ENCODE measurements at regions not wholly inside any gene's neighbourhood (a gene's known extent, or its start where the extent isn't known, plus 50 kb on each side); places are given as distances from the start of the nearest gene placed in this dataset.

GRCh38 chr2:198296665-198297308 lies 492.4 kb downstream of the PLCL1 start:
- no peaks in the 10 kb centered on the region for H3K4me1 ChIP-seq (ENCODE audit: low read depth)
- H3K4me3 ChIP-seq = no peak overlapping the region
- no peak overlapping the region for H3K27ac ChIP-seq
- no peaks in the 10 kb centered on the region for H3K9me3 ChIP-seq (ENCODE audit: low read depth)
- DNase-seq (ENCODE audit: low read depth in 1 of 2, low spot score in 1 of 2) = peak; percentile 75 to 86
- no peaks in the 10 kb centered on the region for H3K36me3 ChIP-seq
- no peaks in the 10 kb centered on the region for H3K27me3 ChIP-seq
- peak; percentile 55 for TF ChIP-seq CTCF (IDR thresholded peaks at IDR 0.05; ENCODE audit: low read depth, low read length)

GRCh38 chr2:198293281-198293680 lies 488.9 kb downstream of the PLCL1 start:
- no peak for TF ChIP-seq CTCF (IDR thresholded peaks at IDR 0.05; ENCODE audit: low read depth, low read length)
- Histone ChIP-seq H3K9me3 (ENCODE audit: low read depth) (no peaks in the 10 kb centered on the region), H3K4me1 (ENCODE audit: low read depth) (no peaks in the 10 kb centered on the region), H3K4me3 (no peak overlapping the region), H3K27ac (no peak overlapping the region), H3K27me3 (no peaks in the 10 kb centered on the region), H3K36me3 (no peaks in the 10 kb centered on the region)
- DNase-seq (ENCODE audit: low read depth in 1 of 2, low spot score in 1 of 2) = no peak

GRCh38 chr2:198289811-198290210 lies 485.4 kb downstream of the PLCL1 start:
- Histone ChIP-seq H3K9me3 (ENCODE audit: low read depth) (no peaks in the 10 kb centered on the region), H3K4me1 (ENCODE audit: low read depth) (no peaks in the 10 kb centered on the region), H3K36me3 (no peaks in the 10 kb centered on the region), H3K4me3 (no peak overlapping the region), H3K27ac (no peak overlapping the region), H3K27me3 (no peaks in the 10 kb centered on the region)
- TF ChIP-seq CTCF (IDR thresholded peaks at IDR 0.05; ENCODE audit: low read depth, low read length) = no peak
- no peak for DNase-seq (ENCODE audit: low read depth in 1 of 2, low spot score in 1 of 2)

GRCh38 chr2:198287706-198288105 lies 483.3 kb downstream of the PLCL1 start:
- H3K27ac ChIP-seq = no peak overlapping the region
- H3K27me3 ChIP-seq = peaks cover 6% of the 10 kb centered on the region

GRCh38 chr2:198285216-198285615 lies 480.8 kb downstream of the PLCL1 start:
- no peak for TF ChIP-seq CTCF (IDR thresholded peaks at IDR 0.05; ENCODE audit: low read depth, low read length)
- no peak overlapping the region for H3K27ac ChIP-seq
- no peak overlapping the region for H3K4me3 ChIP-seq
- DNase-seq (ENCODE audit: low read depth in 1 of 2, low spot score in 1 of 2) = no peak
- no peaks in the 10 kb centered on the region for H3K36me3 ChIP-seq
- H3K27me3 ChIP-seq = peaks cover 9% of the 10 kb centered on the region
- no peaks in the 10 kb centered on the region for H3K4me1 ChIP-seq (ENCODE audit: low read depth)
- no peaks in the 10 kb centered on the region for H3K9me3 ChIP-seq (ENCODE audit: low read depth)

More at GRCh38 chr2:198287706-198288105, 483.3 kb downstream of the PLCL1 start:
- DNase-seq (ENCODE audit: low read depth in 1 of 2, low spot score in 1 of 2) = no peak
- TF ChIP-seq CTCF (IDR thresholded peaks at IDR 0.05; ENCODE audit: low read depth, low read length) = no peak
- Histone ChIP-seq H3K4me1 (ENCODE audit: low read depth) (no peaks in the 10 kb centered on the region), H3K36me3 (no peaks in the 10 kb centered on the region), H3K9me3 (ENCODE audit: low read depth) (no peaks in the 10 kb centered on the region), H3K4me3 (no peak overlapping the region)

Data from cardiac muscle cell (in vitro differentiated cells and primary cell).